ENCODE measurements at regions not wholly inside any gene's neighbourhood (a gene's known extent, or its start where the extent isn't known, plus 50 kb on each side); places are given as distances from the start of the nearest gene placed in this dataset.

DNA sequence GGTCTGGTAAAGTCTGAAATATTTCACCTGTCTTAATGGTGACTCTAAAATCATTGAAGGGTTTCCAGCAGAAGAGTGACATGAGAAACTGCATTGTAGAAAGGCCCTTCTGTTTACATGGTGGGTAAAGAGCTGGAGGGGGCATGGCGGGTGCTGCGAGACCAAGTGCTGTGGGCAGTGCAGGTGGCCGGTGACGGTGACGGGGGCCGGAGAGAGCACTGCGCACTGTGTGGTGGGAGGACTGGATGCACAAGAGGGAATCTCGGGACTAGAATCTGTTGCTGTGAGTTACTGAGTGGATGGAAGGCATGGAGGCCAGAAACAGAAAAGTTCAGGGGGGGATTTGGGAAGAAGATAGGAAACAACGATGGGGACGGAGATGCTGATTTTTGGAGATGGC is 218.7 kb downstream of the USP6NL start:
- TF ChIP-seq RELA (IDR thresholded peaks at IDR 0.05; ENCODE audit: borderline replicate concordance, partially characterized antibody) (no peak), HDAC6 (IDR thresholded peaks at IDR 0.05; ENCODE audit: unreplicated experiment) (no peak)
- TF ChIP-seq, protein P1, sequence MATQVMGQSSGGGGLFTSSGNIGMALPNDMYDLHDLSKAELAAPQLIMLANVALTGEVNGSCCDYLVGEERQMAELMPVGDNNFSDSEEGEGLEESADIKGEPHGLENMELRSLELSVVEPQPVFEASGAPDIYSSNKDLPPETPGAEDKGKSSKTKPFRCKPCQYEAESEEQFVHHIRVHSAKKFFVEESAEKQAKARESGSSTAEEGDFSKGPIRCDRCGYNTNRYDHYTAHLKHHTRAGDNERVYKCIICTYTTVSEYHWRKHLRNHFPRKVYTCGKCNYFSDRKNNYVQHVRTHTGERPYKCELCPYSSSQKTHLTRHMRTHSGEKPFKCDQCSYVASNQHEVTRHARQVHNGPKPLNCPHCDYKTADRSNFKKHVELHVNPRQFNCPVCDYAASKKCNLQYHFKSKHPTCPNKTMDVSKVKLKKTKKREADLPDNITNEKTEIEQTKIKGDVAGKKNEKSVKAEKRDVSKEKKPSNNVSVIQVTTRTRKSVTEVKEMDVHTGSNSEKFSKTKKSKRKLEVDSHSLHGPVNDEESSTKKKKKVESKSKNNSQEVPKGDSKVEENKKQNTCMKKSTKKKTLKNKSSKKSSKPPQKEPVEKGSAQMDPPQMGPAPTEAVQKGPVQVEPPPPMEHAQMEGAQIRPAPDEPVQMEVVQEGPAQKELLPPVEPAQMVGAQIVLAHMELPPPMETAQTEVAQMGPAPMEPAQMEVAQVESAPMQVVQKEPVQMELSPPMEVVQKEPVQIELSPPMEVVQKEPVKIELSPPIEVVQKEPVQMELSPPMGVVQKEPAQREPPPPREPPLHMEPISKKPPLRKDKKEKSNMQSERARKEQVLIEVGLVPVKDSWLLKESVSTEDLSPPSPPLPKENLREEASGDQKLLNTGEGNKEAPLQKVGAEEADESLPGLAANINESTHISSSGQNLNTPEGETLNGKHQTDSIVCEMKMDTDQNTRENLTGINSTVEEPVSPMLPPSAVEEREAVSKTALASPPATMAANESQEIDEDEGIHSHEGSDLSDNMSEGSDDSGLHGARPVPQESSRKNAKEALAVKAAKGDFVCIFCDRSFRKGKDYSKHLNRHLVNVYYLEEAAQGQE (IDR thresholded peaks at IDR 0.05; ENCODE audit: low read depth, low read length) = no peak

All from GM12878 (cell line).